ENCODE measurements at regions not wholly inside any gene's neighbourhood (a gene's known extent, or its start where the extent isn't known, plus 50 kb on each side); places are given as distances from the start of the nearest gene placed in this dataset.

- no peak overlapping the region for H3K9ac ChIP-seq (ENCODE audit: extremely low read depth, insufficient read length, low read length)
- no peak overlapping the region for H2BK5ac ChIP-seq (ENCODE audit: insufficient read length, low read length)
- Mint-ChIP-seq H3K27me3 (ENCODE audit: low read depth) (no peaks in the 10 kb centered on the region), H3K4me1 (peaks cover 0 to 4% of the 10 kb centered on the region in 2 experiments; a peak in 2 of 4 replicates), H3K27ac (0 out of 7 replicates have a peak overlapping the region, but pooled peaks of 1 of the 3 experiments have one; percentile 29), H3K9me3 (no peaks in the 10 kb centered on the region), H3K36me3 (ENCODE audit: insufficient read depth in 1 of 3, low read depth in 3 of 3) (no peaks in the 10 kb centered on the region), H3K4me3 (no peak overlapping the region)
- H3K18ac ChIP-seq (ENCODE audit: insufficient read length, low read depth, low read length): no peak overlapping the region
- no peak overlapping the region for H3K56ac ChIP-seq (ENCODE audit: insufficient read length, low read depth, low read length)
- H2AFZ ChIP-seq (ENCODE audit: low read length): no peak overlapping the region
- no peak overlapping the region for H3T11ph ChIP-seq (ENCODE audit: low read length)
- no peak for DNase-seq
- no peak overlapping the region for H4K5ac ChIP-seq (ENCODE audit: insufficient read length, low read depth, low read length)
- no peaks in the 10 kb centered on the region for H4K20me1 ChIP-seq (ENCODE audit: control insufficient read depth, insufficient read depth, insufficient read length)
- no peak overlapping the region for H3K27ac ChIP-seq (ENCODE audit: insufficient read length, low read depth, low read length)
- no peak overlapping the region for H3K4me2 ChIP-seq (ENCODE audit: insufficient read depth, insufficient read length, low read length)
- no peaks in the 10 kb centered on the region for H3K23me2 ChIP-seq (ENCODE audit: insufficient read length, low read depth, low read length, poor library complexity, severe bottlenecking)
- no peak overlapping the region for H2BK20ac ChIP-seq (ENCODE audit: low read depth, low read length, poor library complexity, severe bottlenecking)
- no peaks in the 10 kb centered on the region for H3K79me1 ChIP-seq (ENCODE audit: insufficient read depth, low read depth, low read length, poor library complexity, severe bottlenecking)
- no CpG with 5 or more reads among the region's 9 CpGs for WGBS (ENCODE audit: extremely low coverage, insufficient read length, low lambda C conversion rate)
- H3K4ac ChIP-seq (ENCODE audit: low read depth, low read length): no peak overlapping the region
- no peak overlapping the region for H2BK120ac ChIP-seq (ENCODE audit: low read depth, low read length, poor library complexity, severe bottlenecking)
- no peak overlapping the region for H4K91ac ChIP-seq (ENCODE audit: insufficient read length, low read depth, low read length)
- no peaks in the 10 kb centered on the region for H3K9me3 ChIP-seq (ENCODE audit: control insufficient read depth, low read depth, low read length)
- no peaks in the 10 kb centered on the region for H3K79me2 ChIP-seq (ENCODE audit: insufficient read depth, low read length)
- H2BK15ac ChIP-seq (ENCODE audit: low read depth, low read length): no peak overlapping the region
- no peak for TF ChIP-seq CTCF (conservative IDR thresholded peaks at IDR 0.05)
- no peaks in the 10 kb centered on the region for H3K4me1 ChIP-seq (ENCODE audit: insufficient read depth, low read length)
- H4K8ac ChIP-seq (replicated peaks; ENCODE audit: insufficient read length, low read depth, low read length): no peak overlapping the region
- H3K14ac ChIP-seq (ENCODE audit: insufficient read depth, low read length): no peak overlapping the region
- H3K23ac ChIP-seq (ENCODE audit: insufficient read length, low read depth, low read length): no peak overlapping the region
- no peaks in the 10 kb centered on the region for H3K27me3 ChIP-seq (ENCODE audit: insufficient read depth, low read length)
- H2AK5ac ChIP-seq (ENCODE audit: insufficient read length, low read length): no peak overlapping the region
- H2BK12ac ChIP-seq (ENCODE audit: insufficient read length, low read depth, low read length): no peak overlapping the region
Observed at GRCh38 chr2:204357286-204357685, 188.0 kb upstream of the PARD3B start.

All from H9 (cell line).